Keratinocyte (primary cell): ENCODE measurements at regions not wholly inside any gene's neighbourhood (a gene's known extent, or its start where the extent isn't known, plus 50 kb on each side); places are given as distances from the start of the nearest gene placed in this dataset.

Source experiments
- EZH2 ChIP-seq: IDR thresholded peaks from one replicate; pipeline ENCODE4 v1.6.1; 2012; ENCODE audit warnings: inconsistent platforms, mild to moderate bottlenecking, low read length, moderate library complexity
- TF ChIP-seq, protein P1 (sequence below), 3 experiments: IDR thresholded peaks in 1 of 3; conservative IDR thresholded peaks in 1 of 3; optimal IDR thresholded peaks in 1 of 3; 2 replicates in 2 of 3; 3 replicates in 1 of 3; pipeline versions ENCODE3 to v1.5.1; 2011; ENCODE audit warnings: low read length in 3 of 3, mild to moderate bottlenecking in 3 of 3, moderate library complexity in 2 of 3, control low read depth in 1 of 3, inconsistent platforms in 1 of 3; ENCODE audit not compliant: insufficient read depth in 2 of 3; ENCODE audit errors: extremely low read depth in 1 of 3

DNA sequence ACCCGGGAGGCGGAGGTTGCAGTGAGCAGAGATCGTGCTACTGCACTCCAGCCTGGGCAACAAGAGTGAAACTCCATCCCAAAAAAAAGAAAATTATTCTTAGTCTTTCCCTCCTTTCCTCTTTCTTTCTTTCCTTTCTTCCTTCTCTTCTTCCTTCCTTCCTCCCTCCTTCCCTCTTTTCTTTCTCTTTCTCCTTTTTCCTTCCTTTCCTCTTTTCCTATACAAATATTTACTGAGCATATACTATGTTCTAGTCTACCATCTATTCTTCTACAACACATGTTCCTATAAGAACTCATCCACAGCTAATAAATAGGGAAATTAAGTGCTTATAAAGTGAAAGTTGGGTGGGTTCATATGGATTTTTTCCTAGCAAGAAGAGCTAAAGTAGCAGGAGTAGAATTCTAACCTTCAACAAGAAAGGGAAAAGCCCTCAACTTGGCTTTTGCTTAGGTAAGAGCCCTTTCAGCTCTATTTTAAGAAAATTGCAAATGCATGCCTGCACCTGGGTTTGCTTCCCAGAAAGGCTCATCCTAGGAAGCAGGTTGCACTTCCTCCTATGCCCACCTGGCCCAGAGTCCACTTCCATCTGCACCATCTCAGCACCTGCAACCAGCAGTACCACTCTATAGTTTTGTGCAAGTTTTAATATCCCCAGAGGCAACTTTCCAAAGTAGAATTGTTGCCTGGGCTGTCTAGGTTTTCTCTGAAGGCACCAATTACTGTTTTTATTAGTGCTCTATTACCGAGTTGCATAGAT lies 122.0 kb upstream of the CCND2 start:
- TF ChIP-seq EZH2, result no peak
- TF ChIP-seq, protein P1, sequence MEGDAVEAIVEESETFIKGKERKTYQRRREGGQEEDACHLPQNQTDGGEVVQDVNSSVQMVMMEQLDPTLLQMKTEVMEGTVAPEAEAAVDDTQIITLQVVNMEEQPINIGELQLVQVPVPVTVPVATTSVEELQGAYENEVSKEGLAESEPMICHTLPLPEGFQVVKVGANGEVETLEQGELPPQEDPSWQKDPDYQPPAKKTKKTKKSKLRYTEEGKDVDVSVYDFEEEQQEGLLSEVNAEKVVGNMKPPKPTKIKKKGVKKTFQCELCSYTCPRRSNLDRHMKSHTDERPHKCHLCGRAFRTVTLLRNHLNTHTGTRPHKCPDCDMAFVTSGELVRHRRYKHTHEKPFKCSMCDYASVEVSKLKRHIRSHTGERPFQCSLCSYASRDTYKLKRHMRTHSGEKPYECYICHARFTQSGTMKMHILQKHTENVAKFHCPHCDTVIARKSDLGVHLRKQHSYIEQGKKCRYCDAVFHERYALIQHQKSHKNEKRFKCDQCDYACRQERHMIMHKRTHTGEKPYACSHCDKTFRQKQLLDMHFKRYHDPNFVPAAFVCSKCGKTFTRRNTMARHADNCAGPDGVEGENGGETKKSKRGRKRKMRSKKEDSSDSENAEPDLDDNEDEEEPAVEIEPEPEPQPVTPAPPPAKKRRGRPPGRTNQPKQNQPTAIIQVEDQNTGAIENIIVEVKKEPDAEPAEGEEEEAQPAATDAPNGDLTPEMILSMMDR (optimal IDR thresholded peaks at IDR 0.05 in 1 of 3, IDR thresholded peaks at IDR 0.05 in 1 of 3, conservative IDR thresholded peaks at IDR 0.05 in 1 of 3; ENCODE audit: extremely low read depth in 1 of 3, insufficient read depth in 2 of 3, low read length in 3 of 3), result no peak
